ENCODE measurements at regions not wholly inside any gene's neighbourhood (a gene's known extent, or its start where the extent isn't known, plus 50 kb on each side); places are given as distances from the start of the nearest gene placed in this dataset.

DNA sequence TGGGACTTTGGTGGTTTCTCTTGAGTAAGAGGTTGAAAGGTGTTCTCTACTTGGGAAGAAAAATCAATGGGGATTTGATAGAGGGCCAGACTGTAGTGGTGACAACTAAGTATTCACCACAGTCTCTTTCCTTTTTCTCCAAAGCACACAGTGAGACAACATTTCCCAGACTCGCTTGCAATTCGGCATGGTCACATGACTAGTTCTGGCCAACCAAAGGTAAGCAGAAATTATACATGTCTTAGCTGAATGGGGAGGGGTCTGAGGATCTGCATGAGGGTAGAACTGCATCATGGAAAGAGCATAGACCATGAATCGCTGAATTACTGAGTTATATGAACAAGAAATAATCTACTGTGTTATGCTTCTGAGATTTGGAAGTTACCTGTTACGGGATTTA is 144.5 kb upstream of the MYRIP start:
- no peaks in the 10 kb centered on the region for H3K4me1 ChIP-seq
- TF ChIP-seq, protein P1, sequence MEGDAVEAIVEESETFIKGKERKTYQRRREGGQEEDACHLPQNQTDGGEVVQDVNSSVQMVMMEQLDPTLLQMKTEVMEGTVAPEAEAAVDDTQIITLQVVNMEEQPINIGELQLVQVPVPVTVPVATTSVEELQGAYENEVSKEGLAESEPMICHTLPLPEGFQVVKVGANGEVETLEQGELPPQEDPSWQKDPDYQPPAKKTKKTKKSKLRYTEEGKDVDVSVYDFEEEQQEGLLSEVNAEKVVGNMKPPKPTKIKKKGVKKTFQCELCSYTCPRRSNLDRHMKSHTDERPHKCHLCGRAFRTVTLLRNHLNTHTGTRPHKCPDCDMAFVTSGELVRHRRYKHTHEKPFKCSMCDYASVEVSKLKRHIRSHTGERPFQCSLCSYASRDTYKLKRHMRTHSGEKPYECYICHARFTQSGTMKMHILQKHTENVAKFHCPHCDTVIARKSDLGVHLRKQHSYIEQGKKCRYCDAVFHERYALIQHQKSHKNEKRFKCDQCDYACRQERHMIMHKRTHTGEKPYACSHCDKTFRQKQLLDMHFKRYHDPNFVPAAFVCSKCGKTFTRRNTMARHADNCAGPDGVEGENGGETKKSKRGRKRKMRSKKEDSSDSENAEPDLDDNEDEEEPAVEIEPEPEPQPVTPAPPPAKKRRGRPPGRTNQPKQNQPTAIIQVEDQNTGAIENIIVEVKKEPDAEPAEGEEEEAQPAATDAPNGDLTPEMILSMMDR (IDR thresholded peaks at IDR 0.05), result no peak
- no peak for TF ChIP-seq POLR2A (IDR thresholded peaks at IDR 0.05)
- H3K9me3 ChIP-seq, result no peaks in the 10 kb centered on the region
- no peaks in the 10 kb centered on the region for H3K27me3 ChIP-seq
- H3K36me3 ChIP-seq (replicated peaks in 1 of 2; ENCODE audit: insufficient read depth in 1 of 2, low read depth in 2 of 2), result no peaks in the 10 kb centered on the region
- DNase-seq (no peak), ATAC-seq (no peak)
- no peak overlapping the region for H3K4me3 ChIP-seq
- intact Hi-C loops (cut with DNase I), result no loop called here
- 78 to 85% methylated on average over 4 of the region's 4 CpGs for WGBS, 2 donors
- H3K27ac ChIP-seq, result no peak overlapping the region

DNA sequence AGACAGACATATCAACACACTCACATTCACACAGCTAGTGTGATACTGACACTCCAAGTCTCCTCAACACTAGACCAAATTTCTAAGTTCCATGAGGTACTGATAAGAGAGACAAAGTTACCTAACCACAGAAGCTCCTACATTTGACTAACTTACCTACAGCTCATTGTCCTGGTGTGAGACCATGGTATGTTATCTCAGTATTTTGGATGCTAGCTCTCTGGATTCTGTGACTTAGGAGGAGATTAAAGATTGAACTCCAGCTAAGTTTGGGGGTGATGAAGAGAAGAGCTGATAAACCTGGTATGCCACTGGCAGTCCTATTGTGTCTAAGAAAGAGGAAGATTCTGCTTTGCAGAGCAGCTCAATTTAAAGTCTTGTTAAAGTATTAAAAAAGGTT is 144.0 kb upstream of the MYRIP start:
- Histone ChIP-seq H3K9me3 (no peaks in the 10 kb centered on the region), H3K4me1 (no peaks in the 10 kb centered on the region), H3K4me3 (no peak overlapping the region), H3K36me3 (replicated peaks in 1 of 2; ENCODE audit: insufficient read depth in 1 of 2, low read depth in 2 of 2) (no peaks in the 10 kb centered on the region), H3K27me3 (no peaks in the 10 kb centered on the region), H3K27ac (no peak overlapping the region)
- no peak for TF ChIP-seq POLR2A (IDR thresholded peaks at IDR 0.05)
- TF ChIP-seq, protein P1 (IDR thresholded peaks at IDR 0.05), result no peak
- DNase-seq (no peak), ATAC-seq (no peak)
- intact Hi-C loops (cut with DNase I), result no loop called here

DNA sequence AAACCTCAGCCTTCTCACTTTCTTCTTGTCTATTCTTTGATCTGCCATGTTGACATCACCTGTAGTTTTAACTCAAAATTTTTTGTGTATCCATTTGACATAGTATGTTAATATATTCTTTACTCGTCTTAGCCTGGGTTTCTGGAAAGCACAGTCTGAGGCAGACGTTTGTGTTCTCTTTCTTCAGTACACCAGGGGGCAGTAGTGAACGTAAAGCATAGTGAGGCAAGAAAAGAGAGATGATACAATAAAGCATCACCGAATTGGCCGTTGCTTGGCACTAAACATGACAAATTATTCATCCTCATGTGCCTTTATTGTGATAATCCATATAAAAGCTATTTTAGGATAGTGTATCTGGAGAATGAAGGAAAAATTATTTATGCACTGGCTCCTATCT is 141.0 kb upstream of the MYRIP start:
- ATAC-seq (peak; percentile 60), DNase-seq (peak in 3 of 4 donors; percentile 8 to 18 (median 13))
- WGBS, 2 donors, result 5 to 11% methylated on average over 5 of the region's 5 CpGs
- H3K27me3 ChIP-seq, result no peaks in the 10 kb centered on the region
- H3K36me3 ChIP-seq (replicated peaks in 1 of 2; ENCODE audit: insufficient read depth in 1 of 2, low read depth in 2 of 2), result no peaks in the 10 kb centered on the region
- no peaks in the 10 kb centered on the region for H3K9me3 ChIP-seq
- no peak overlapping the region for H3K27ac ChIP-seq
- TF ChIP-seq, protein P1 (IDR thresholded peaks at IDR 0.05), result peak; percentile 3 to 59 (median 54)
- TF ChIP-seq POLR2A (IDR thresholded peaks at IDR 0.05), result no peak
- no peaks in the 10 kb centered on the region for H3K4me1 ChIP-seq
- H3K4me3 ChIP-seq, result no peak overlapping the region
- intact Hi-C loops (cut with DNase I), result no loop called here

DNA sequence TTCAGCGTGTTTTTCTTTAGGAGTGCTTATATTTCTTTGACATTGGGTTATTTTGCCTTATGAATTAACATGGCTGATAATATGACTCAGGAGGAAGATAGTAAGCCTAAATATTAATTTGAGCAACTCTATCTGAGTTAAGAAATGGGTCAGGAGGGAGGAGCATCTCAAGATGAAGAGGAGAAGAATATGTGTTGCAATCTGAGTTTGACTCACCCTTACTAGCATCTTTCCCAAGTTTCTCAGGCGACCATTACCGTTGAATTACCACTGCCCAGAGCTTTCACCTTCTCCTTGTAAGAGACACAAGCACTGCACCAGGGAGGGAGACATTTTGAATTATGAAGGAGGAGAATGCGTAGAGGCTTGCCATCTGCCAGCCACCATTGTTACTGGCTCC is 138.3 kb upstream of the MYRIP start:
- no peaks in the 10 kb centered on the region for H3K36me3 ChIP-seq (replicated peaks in 1 of 2; ENCODE audit: insufficient read depth in 1 of 2, low read depth in 2 of 2)

DNA sequence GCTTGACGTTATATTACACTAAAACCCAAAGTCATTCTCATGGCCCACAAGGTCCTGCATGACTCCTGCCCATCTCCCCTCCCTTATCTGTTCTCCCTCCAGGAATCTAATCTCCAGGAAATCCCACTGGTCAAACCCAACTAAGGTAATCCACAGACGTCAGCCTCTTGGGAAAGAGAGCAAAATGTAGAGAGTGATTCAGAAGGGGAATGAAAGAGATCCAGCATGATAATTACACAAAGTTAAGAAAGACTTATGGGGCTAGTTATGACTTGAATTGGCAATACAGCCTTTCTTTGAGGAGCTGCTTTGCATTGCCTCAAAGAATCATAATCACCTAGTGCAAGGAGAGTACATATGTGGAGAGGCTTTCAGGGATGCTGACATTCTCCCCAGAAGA is 137.8 kb upstream of the MYRIP start:
- DNase-seq, result no peak
- no peak overlapping the region for H3K4me3 ChIP-seq
- 42 to 49% methylated on average over 2 of the region's 2 CpGs for WGBS, 2 donors
- no peaks in the 10 kb centered on the region for H3K4me1 ChIP-seq
- H3K36me3 ChIP-seq (replicated peaks in 1 of 2; ENCODE audit: insufficient read depth in 1 of 2, low read depth in 2 of 2), result no peaks in the 10 kb centered on the region
- no peaks in the 10 kb centered on the region for H3K9me3 ChIP-seq
- intact Hi-C loops (cut with DNase I), result no loop called here
- ATAC-seq, result no peak
- H3K27me3 ChIP-seq, result no peaks in the 10 kb centered on the region
- TF ChIP-seq, protein P1 (IDR thresholded peaks at IDR 0.05), result no peak
- no peak for TF ChIP-seq POLR2A (IDR thresholded peaks at IDR 0.05)
- no peak overlapping the region for H3K27ac ChIP-seq

More for the DNA sequence above, 138.3 kb upstream of the MYRIP start:
- DNase-seq, result no peak
- 73 to 95% methylated on average over 4 of the region's 4 CpGs for WGBS, 2 donors
- Histone ChIP-seq H3K27me3 (no peaks in the 10 kb centered on the region), H3K4me3 (no peak overlapping the region), H3K27ac (no peak overlapping the region), H3K9me3 (no peaks in the 10 kb centered on the region), H3K4me1 (no peaks in the 10 kb centered on the region)
- TF ChIP-seq POLR2A (IDR thresholded peaks at IDR 0.05), result no peak
- TF ChIP-seq, protein P1 (IDR thresholded peaks at IDR 0.05), result no peak
- no peak for ATAC-seq
- intact Hi-C loops (cut with DNase I), result no loop called here
